ENCODE measurements at regions not wholly inside any gene's neighbourhood (a gene's known extent, or its start where the extent isn't known, plus 50 kb on each side); places are given as distances from the start of the nearest gene placed in this dataset.

DNA sequence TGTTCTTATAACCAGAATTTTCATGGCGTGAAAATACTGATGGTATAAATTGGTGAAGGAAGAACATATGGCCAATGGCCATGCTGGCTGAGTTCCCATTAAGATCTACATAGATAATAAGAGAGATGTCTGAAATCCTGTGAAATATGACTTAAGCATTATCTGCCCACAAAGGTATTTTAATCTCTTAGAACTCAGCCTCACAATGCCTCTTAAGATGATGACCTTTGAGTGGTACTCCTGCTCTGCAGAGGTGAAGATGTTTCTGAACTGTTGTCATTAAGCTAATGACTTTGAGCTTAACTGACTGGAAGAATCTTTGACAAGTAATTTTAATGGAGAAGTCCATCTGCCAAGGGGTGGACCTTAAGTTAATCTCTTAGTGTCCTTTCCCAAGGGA lies 148.7 kb downstream of the ZNF326 start:
- DNase-seq (ENCODE audit: low read depth, low spot score), result no peak

DNA sequence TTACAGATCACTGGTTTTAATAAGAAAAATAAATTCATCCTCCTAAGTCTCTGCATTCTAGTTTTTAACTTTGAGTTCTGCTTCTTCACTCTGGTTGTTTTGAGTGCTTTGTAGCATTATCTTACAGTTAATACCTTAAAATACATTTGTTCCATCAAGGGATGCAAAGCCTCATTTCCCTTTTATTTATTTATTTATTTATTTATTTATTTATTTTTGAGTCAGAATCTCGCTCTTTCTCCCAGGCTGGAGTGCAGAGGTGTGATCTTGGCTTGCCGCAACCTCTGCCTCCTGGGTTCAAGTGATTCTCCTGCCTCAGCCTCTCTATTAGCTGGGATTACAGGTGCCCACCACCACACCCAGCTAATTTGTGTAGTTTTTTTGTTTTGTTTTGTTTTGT lies 147.8 kb downstream of the ZNF326 start:
- DNase-seq (ENCODE audit: low read depth, low spot score), result no peak

DNA sequence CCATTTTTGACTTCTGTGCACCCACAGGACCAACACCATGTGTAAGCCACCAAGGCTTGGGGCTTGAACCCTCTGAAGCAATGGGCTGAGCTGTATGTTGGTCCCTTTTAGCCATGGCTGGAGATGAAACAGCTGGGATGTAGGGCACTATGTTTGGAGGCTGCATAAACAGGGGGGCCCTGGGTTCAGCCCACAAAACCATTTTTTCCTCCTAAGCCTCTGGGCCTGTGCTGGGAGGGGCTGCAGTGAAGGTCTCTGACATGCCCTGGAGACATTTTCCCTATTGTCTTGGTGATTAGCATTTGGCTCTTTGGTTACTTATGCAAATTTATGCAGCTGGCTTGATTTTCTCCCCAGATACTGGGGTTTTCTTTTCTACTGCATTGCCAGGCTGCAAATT lies 144.9 kb downstream of the ZNF326 start:
- no peak for DNase-seq (ENCODE audit: low read depth, low spot score)

DNA sequence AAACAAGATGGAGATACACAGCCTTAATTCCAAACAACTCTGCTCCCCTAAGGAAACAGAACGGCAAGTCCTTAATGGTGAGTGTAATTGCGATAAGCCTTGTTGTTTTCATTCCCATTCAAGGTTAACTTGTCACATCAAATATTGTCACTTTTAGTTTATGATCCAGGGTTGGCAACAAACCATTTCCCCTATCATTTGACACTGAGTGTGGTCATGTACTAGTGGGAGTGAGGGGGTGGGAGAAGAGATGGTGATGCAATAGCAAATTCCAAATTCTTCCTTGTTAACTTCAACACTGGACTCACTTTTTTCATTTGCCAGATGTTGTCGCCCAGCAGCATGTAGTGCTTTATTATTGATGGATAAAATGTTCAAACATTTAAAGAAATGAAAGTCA lies 140.4 kb downstream of the ZNF326 start:
- DNase-seq (ENCODE audit: low read depth, low spot score), result no peak

DNA sequence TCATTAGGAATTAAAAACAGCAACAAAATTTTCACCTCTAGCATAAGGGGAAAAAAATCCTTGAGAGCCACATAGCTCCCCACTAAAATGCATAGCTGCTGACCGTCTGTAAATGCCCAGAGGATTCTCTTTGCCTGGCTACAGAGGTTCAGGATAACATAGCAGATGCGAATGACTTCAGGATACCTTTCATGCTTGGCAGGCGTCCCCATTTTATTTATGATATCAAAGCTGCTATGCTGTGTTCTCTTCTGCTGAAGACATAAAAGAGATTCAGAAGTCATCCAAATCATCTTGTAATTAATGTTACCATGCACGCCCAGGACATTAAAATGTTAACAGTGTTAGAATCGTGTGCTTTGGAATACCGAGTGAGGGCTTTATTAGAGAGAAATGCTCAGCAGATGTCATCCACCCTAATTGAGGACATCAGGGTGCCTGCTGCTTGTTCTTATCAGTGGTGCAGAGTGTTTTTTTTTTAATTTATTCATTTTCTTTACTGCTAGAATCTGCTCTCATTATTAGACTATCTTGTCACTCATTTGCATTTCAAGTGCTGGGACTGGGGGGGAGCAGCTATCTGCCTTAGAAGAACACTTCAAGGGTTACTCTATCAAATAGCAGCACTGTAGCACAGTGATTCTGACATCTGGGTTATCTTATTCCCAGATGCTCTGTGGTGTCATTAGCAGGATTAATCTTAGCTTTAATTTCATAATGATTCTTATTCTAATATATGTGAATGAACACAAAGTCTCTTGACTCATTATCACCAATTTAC lies 139.5 kb downstream of the ZNF326 start:
- no peak for DNase-seq (ENCODE audit: low read depth, low spot score)

DNA sequence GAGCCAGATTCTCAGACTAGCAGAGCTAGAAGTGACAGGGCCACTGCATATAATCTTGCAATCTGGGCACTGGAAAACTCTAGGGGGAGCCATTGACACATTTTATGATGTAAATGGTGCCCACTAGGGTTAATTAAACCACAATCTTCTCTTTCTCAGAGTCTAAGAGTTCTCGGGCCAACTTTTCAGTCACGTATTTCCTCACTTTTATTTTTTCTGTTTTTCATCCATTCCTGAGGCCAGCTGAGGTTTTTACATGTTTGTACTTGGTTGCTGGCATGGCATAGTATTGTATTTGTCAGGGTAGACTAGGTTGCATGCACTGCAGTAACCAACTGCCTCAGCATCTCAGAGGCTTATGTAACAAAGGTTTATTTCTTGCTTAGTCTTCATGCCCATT lies 138.2 kb downstream of the ZNF326 start:
- no peak for DNase-seq (ENCODE audit: low read depth, low spot score)

DNA sequence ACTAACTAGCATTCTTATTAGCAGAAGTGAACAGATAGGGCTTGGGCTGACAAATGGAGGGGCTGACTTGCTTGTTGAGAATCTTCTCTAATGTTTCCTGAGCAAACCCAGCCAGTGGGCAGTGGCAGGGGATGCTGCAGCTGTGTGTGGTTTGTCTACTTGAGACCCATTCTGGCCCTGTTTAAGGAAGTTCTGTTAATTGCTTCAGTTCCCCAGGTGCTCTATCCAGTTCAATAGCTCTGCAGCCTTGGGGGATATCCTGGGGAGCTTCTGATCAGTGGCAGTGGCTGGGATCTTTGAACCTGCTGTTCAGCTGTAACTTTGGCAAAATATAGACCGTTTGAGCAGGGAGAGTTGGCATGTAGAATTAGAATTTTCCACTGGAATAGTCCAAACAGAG lies 137.4 kb downstream of the ZNF326 start:
- no peak for DNase-seq (ENCODE audit: low read depth, low spot score)

DNA sequence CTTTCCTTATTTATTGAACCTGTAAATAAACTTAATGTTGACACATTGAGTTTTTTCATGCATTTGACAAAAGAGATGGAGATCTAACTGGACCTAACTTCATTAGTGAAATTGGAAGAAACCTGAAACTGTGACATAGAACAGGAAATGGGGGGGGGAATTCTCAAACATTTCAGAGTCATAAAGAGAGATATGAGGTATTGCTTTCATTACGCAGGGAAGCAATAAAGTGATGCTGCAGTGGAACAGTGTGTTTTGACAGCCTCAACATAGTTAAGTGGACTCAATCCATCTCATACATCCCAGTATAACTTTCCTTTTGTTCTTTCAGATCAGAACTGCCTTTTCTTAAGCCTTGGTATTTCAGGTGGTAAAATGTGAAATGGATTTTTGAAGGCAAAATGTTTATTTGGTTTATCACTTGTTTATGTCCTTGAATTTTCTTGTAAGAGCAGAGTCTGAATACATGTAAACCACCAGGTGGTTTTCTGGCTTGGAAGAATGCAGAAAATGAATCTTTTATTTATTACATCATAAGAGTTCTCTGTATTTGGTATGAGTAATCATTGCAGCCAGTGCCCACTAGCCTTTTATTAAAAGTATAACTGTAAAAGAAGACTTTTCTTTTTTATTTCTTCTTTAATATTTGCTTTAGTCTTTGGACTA lies 132.5 kb downstream of the ZNF326 start:
- DNase-seq (ENCODE audit: low read depth, low spot score), result no peak

DNA sequence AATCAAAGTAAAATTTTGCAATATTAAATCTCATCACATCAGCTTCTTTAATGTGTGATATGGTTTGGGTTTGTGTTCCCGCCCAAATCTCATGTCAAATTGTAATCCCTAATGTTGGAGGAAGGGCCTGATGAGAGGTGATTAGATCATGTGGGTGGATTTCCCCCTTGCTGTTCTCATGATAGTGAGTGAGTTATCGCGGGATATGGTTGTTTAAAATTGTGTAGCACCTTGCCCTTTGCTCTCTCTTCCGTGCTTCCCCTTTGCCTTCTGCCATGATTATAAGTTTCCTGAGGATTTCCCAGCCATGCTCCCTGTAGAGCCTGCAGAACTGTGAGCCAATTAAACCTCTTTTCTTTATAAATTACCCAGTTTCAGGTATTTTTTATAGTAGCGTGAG lies 131.9 kb downstream of the ZNF326 start:
- DNase-seq (ENCODE audit: low read depth, low spot score), result no peak

DNA sequence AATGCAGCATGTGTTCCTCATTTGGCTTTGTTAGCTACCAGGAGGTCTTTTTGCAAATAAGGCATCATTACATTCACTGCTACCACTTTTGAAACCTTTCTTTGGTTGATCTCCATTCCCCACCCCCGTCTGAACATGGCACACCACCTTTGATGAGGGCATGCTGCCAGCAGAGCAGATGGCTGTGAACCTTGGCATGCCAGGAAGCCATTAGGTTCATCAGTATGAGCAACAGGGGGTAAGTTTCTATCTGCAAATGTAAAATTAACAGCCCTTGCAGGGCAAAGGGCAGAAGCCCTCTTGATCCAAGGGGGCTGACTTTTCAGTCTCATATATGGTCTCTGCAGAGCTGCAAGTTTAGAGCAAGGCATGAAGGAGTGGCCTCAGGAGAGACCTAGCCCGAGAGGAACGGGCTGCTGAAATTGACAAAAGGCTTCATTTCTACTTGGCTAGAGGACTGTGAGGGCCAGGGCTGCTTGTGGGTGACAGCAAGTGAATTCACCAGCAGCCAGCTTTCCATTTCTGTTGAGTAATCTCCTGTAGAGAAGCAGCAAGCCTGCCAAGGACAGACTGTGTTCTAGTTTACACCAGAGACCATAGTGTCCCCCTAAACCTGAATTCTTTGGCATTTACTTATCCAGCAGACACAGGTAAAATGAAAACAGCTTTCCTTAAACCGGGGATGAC lies 127.9 kb downstream of the ZNF326 start:
- no peak for DNase-seq (ENCODE audit: low read depth, low spot score)

DNA sequence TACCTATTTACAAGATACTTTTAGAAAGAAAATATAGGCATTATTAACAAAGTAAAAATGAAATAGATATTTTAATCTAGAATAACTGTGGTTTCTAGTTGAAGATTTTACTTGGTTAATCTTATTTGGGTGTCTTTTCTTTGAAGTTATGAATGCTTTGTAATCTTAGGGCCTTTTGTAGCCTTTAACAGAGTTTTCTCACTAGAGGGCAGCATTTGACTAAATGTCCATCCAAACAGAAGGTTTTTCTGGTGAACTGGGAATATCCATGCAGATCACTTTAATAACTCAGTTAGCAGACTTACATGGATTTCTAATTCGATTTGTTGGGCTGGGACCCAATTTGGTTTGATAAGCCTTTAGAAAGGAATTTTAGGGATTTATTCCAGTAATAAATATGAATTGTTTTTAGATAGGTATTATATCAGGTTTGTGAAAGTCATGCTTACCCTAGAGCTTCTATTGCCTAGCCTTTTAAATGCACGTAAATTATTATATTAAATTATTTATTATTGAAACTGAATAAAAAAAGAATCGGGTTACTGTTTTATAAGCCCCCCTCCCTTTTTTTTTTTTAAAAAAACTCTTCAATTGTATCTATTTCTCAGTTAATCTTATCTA lies 119.7 kb downstream of the ZNF326 start:
- DNase-seq (ENCODE audit: low read depth, low spot score), result no peak

DNA sequence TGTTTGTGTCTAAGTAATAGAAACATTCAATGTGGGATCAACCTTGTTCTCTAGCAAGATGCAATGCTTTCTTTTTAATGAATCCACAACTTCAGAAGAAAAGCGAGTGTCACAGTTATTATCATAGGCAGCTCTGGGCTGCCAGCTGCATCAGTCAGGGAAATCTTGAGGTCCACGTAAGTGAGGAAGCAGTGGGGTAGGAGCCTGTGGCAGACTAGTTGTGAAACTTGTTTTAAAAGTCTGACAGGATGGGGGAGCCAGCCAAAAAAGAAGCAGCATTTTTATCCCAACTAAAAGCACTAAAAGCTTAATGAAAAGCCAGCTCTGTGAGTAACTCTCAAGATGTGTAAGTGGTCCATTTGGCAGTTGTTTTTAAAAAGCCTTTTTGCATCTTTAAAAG lies 113.1 kb downstream of the ZNF326 start:
- no peak for DNase-seq (ENCODE audit: low read depth, low spot score)

DNA sequence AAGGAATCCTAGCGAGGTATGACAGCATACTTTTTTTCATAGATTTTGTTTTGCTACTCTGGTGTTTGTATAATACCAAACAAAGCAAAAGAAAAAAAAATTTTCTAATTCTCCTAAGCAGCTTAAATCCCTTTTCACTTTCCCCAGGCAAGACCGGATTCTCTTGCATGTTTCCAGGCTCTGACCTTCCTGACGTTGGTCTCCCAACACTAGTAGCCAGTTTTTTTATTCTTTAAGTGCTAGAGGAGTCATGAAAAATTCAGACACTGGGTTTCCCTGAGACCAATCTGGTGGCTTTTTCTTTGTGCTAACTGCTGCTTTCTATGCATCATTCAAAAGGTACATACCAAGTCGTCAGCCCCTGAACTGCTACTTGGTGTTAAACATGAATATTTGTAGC lies 111.4 kb downstream of the ZNF326 start:
- no peak for DNase-seq (ENCODE audit: low read depth, low spot score)

DNA sequence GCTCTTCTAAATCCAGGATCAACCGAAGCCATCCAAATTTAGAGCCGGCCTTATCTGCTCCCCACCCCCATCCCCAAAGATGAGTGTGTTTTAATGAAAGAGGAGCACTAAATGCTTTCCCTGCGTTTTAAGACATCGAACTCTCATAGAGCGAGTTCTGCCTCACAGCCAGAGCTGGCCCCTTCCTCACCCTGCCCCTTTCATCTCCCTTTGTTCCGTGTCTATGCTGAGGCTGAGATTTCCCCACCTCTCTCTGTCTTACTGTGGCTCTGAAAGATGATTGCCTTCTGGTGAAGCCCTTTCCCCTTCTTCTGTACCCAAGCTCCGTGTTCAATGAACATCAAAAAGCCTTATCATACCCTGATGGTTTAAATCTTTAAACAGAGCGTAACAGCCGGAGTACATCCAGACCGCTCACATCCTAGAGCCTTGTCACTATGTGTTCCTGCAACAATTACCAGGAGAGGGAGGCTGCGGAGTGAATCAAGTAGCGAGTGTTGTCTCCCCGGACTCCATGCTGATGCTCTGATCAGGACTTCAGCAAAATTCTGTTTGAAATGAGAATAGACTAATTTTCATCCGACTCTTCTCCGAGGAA lies 110.1 kb downstream of the ZNF326 start:
- no peak for DNase-seq (ENCODE audit: low read depth, low spot score)

DNA sequence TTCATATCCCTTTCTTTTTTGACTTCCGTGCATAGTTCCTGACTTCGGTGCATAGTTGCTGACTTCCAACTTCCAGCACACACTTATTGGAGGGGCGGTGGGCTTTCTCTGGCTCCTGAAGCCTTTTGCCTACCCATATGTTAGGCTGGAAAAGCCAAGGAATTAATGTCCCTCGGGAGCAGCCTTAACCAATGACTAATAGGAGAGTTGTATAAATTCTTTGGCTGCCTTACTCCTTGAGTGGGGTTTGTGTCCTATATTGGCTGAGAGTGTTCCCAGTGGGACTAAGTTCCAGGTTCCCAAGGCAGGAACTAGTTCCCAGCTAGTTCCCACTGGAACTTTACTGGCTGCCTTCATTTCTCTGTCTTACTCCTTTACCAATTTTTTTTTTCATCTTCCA lies 105.7 kb downstream of the ZNF326 start:
- DNase-seq (ENCODE audit: low read depth, low spot score), result no peak

DNA sequence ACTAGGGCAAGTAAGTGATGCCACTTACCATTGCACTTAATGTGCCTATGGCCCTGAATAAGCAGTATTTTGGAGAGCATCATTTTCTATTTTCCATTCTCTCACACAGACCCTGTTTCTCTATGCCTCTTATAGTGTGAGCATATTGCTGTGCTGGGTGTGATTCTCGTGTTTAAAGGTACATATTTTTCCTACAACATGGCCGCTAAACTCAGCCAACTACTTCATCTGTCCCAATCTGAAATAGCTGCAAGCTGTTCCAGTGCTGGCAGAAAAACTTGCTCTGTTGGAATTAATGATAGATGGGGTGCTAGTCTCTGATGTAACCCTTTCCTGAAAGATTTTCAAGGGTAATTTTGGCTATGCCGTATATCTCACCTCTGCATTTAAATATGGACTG lies 97.5 kb downstream of the ZNF326 start:
- DNase-seq (ENCODE audit: low read depth, low spot score), result no peak
